HG03521 (cell line): ENCODE measurements at regions not wholly inside any gene's neighbourhood (a gene's known extent, or its start where the extent isn't known, plus 50 kb on each side); places are given as distances from the start of the nearest gene placed in this dataset.

Source experiments
- ATAC-seq: cut with Tn5 transposase; IDR thresholded peaks from one replicate; pipeline ENCODE4 v1.9.1; 2021; ENCODE audit warnings: mild to moderate bottlenecking, moderate library complexity; ENCODE audit not compliant: unreplicated experiment

GRCh38 chr5:65068410-65068809 lies 299.7 kb downstream of the CWC27 start:
- ATAC-seq: peak; percentile 60

- ATAC-seq: no peak
Observed at GRCh38 chr5:65070026-65070425, 301.3 kb downstream of the CWC27 start.

- no peak for ATAC-seq
Observed at GRCh38 chr5:65072850-65073249, 304.1 kb downstream of the CWC27 start.

GRCh38 chr5:65073250-65073661 lies 304.5 kb downstream of the CWC27 start:
- ATAC-seq: no peak

- peak; percentile 7 for ATAC-seq
Observed at GRCh38 chr5:65075623-65076250, 307.0 kb downstream of the CWC27 start.

GRCh38 chr5:65076251-65076869 lies 307.6 kb downstream of the CWC27 start:
- peak; percentile 88 for ATAC-seq

- ATAC-seq: no peak
Observed at GRCh38 chr5:65077653-65078052, 308.9 kb downstream of the CWC27 start.

- no peak for ATAC-seq
Observed at GRCh38 chr5:65078331-65078730, 309.6 kb downstream of the CWC27 start.

GRCh38 chr5:65081071-65081470 lies 312.3 kb downstream of the CWC27 start:
- no peak for ATAC-seq

- no peak for ATAC-seq
Observed at GRCh38 chr5:65084795-65085515, 316.2 kb downstream of the CWC27 start.

GRCh38 chr5:65085516-65085850 lies 316.8 kb downstream of the CWC27 start:
- ATAC-seq: no peak

GRCh38 chr5:65086234-65086890 lies 317.6 kb downstream of the CWC27 start:
- ATAC-seq: no peak

GRCh38 chr5:65087154-65087553 lies 318.4 kb downstream of the CWC27 start:
- no peak for ATAC-seq

- no peak for ATAC-seq
Observed at GRCh38 chr5:65094279-65094678, 325.5 kb downstream of the CWC27 start.

- no peak for ATAC-seq
Observed at GRCh38 chr5:65098393-65098792, 329.7 kb downstream of the CWC27 start.
